Parathyroid adenoma (tissue), 2 donors: ENCODE measurements at regions not wholly inside any gene's neighbourhood (a gene's known extent, or its start where the extent isn't known, plus 50 kb on each side); places are given as distances from the start of the nearest gene placed in this dataset.

Source experiments
- H2AFZ ChIP-seq: fragments of 300-600 bp; sonication (generic); one replicate; pipeline ENCODE4 v1.7.0; 2017; ENCODE audit warnings: antibody characterized with exemption, mild to moderate bottlenecking
- H3K27ac ChIP-seq: fragments of 300-600 bp; sonication (generic); one replicate; pipeline ENCODE4 v1.7.0; 2017
- H3K27me3 ChIP-seq: fragments of 300-600 bp; sonication (generic); one replicate; pipeline ENCODE4 v1.7.0; 2017; ENCODE audit warnings: low read length; ENCODE audit not compliant: control insufficient read depth, insufficient read depth
- H3K36me3 ChIP-seq: fragments of 300-600 bp; sonication (generic); one replicate; pipeline ENCODE4 v1.7.0; 2017; ENCODE audit warnings: low read length; ENCODE audit not compliant: control insufficient read depth, insufficient read depth
- H3K4me1 ChIP-seq: fragments of 300-600 bp; sonication (generic); one replicate; pipeline ENCODE4 v1.7.0; 2017; ENCODE audit warnings: control low read depth
- H3K4me2 ChIP-seq: fragments of 300-600 bp; sonication (generic); one replicate; pipeline ENCODE4 v1.7.0; 2017; ENCODE audit warnings: low read length
- H3K4me3 ChIP-seq: fragments of 300-600 bp; sonication (generic); one replicate; pipeline ENCODE4 v1.7.0; 2017; ENCODE audit warnings: low read depth, low read length
- H3K79me2 ChIP-seq: fragments of 300-600 bp; sonication (generic); one replicate; pipeline ENCODE4 v1.7.0; 2017; ENCODE audit warnings: control low read depth
- H3K9ac ChIP-seq: fragments of 300-600 bp; sonication (generic); one replicate; pipeline ENCODE4 v1.7.0; 2017; ENCODE audit warnings: mild to moderate bottlenecking
- H3K9me3 ChIP-seq: fragments of 300-600 bp; sonication (generic); one replicate; pipeline ENCODE4 v1.7.0; 2017; ENCODE audit warnings: low read length; ENCODE audit not compliant: control insufficient read depth
- TF ChIP-seq, protein P1 (sequence below): fragments of 300-600 bp; sonication (generic); IDR thresholded peaks from one replicate; pipeline ENCODE4 v1.7.0; 2017; ENCODE audit warnings: antibody characterized with exemption, mild to moderate bottlenecking
- donor health status: primary hyperparathyroidism.

DNA sequence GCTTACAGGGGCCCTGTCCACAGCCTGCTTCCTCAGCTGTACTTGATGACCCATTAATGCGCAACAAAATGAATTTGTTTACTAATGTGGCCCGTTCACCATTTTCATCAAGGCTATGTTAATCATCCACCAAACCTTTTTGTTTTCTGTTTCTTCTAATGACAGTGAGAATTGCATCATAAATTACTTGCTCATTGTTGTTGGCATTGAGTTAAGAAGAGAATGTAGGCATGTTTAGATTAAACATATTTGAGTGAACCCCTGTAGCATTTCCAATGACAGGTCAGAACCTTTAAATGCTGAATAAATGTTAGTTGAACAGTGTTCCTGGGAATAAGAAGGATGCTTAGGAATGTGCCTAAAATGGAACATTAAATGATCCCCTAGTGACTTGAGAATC is 183.4 kb downstream of the SPRY1 start:
- Histone ChIP-seq H3K36me3 (no peaks in the 10 kb centered on the region), H3K4me1 (no peaks in the 10 kb centered on the region), H3K9ac (no peak overlapping the region), H3K79me2 (no peaks in the 10 kb centered on the region), H3K9me3 (no peaks in the 10 kb centered on the region), H3K4me2 (no peak overlapping the region), H3K27ac (no peak overlapping the region), H2AFZ (no peak overlapping the region), H3K27me3 (no peaks in the 10 kb centered on the region), H3K4me3 (no peak overlapping the region)
- TF ChIP-seq, protein P1, sequence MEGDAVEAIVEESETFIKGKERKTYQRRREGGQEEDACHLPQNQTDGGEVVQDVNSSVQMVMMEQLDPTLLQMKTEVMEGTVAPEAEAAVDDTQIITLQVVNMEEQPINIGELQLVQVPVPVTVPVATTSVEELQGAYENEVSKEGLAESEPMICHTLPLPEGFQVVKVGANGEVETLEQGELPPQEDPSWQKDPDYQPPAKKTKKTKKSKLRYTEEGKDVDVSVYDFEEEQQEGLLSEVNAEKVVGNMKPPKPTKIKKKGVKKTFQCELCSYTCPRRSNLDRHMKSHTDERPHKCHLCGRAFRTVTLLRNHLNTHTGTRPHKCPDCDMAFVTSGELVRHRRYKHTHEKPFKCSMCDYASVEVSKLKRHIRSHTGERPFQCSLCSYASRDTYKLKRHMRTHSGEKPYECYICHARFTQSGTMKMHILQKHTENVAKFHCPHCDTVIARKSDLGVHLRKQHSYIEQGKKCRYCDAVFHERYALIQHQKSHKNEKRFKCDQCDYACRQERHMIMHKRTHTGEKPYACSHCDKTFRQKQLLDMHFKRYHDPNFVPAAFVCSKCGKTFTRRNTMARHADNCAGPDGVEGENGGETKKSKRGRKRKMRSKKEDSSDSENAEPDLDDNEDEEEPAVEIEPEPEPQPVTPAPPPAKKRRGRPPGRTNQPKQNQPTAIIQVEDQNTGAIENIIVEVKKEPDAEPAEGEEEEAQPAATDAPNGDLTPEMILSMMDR, result no peak

DNA sequence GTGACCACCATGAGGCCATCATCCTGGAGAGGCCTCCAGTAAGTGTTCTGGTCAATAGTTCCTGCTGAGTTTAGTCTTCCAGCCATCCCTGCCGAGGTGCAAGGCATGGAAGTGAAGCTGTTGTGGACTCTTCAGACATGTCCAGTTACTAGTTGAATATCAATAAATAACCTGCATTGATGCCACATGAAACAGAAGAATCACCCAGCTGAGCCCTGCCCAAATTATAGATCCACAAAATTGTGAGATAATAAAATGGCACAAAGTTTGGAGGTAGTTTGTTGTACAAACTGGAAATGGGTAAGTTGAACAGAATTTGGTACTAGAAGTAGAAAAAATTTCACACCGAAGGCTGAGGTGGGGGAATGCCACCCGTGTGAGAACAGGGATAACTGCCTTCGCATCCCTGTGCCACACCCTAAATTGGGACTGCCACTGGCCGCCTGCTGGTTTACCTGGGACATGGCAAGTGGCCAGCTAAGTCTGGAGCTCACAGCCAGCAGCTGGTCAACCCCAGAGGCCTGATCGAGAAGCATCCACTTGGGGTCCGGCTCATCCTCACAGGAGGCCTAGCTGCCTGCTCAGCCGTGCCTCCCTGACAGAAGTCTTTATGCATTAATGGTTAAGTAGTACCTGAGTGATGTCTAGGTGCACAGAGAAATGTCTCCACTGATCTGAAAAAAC is 184.5 kb downstream of the SPRY1 start:
- Histone ChIP-seq H3K27ac (no peak overlapping the region), H3K4me2 (no peak overlapping the region), H3K4me1 (no peaks in the 10 kb centered on the region), H3K9me3 (no peaks in the 10 kb centered on the region), H2AFZ (no peak overlapping the region), H3K4me3 (no peak overlapping the region), H3K79me2 (no peaks in the 10 kb centered on the region), H3K27me3 (no peaks in the 10 kb centered on the region), H3K9ac (no peak overlapping the region), H3K36me3 (no peaks in the 10 kb centered on the region)
- TF ChIP-seq, protein P1, result no peak

DNA sequence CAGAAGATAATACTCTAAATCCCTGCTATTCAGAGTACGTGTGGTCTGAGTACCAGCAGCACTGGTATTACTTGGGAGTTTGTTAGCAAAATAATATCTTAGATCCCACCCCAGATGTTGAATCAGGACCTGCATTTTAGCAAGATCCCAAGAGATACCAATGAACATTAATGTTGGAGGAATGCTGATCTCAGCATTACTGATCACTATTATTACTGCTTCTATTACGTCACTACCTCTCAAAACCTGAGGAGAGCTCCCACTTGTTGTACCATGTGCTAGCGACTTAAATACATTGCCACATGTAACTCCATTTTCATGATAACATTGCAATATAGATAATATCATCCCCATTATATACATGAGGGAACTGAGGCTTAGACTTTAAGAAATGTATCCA is 185.2 kb downstream of the SPRY1 start:
- H2AFZ ChIP-seq, result no peak overlapping the region
- no peaks in the 10 kb centered on the region for H3K4me1 ChIP-seq

DNA sequence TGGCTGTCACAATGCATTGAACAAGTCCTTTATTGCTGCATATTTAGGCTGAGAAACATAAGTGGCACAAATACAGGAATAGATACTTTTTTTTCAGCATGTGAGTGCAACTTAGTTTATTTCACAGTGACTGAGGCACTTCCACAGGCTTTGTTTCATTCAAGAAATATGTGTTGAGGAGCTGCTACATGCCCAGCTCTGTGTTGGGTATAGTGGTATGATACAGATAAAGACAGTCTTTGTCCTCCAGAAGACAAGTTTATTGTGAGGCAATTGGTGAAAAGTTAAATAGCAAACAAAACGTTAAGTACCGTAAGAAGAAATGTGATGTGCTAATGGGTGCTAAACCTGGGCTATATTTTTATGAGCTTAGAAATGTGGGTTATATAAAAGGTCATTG is 186.4 kb downstream of the SPRY1 start:
- Histone ChIP-seq H3K27ac (no peak overlapping the region), H3K4me3 (no peak overlapping the region), H3K36me3 (no peaks in the 10 kb centered on the region), H3K27me3 (no peaks in the 10 kb centered on the region), H2AFZ (no peak overlapping the region), H3K9ac (no peak overlapping the region), H3K4me2 (no peak overlapping the region), H3K79me2 (no peaks in the 10 kb centered on the region), H3K9me3 (no peaks in the 10 kb centered on the region), H3K4me1 (no peaks in the 10 kb centered on the region)
- TF ChIP-seq, protein P1, result no peak

More for the DNA sequence above, 185.2 kb downstream of the SPRY1 start:
- no peak overlapping the region for H3K27ac ChIP-seq
- H3K9ac ChIP-seq, result no peak overlapping the region
- no peaks in the 10 kb centered on the region for H3K27me3 ChIP-seq
- TF ChIP-seq, protein P1, result no peak
- H3K4me3 ChIP-seq, result no peak overlapping the region
- no peak overlapping the region for H3K4me2 ChIP-seq
- no peaks in the 10 kb centered on the region for H3K79me2 ChIP-seq
- no peaks in the 10 kb centered on the region for H3K36me3 ChIP-seq
- H3K9me3 ChIP-seq, result no peaks in the 10 kb centered on the region

DNA sequence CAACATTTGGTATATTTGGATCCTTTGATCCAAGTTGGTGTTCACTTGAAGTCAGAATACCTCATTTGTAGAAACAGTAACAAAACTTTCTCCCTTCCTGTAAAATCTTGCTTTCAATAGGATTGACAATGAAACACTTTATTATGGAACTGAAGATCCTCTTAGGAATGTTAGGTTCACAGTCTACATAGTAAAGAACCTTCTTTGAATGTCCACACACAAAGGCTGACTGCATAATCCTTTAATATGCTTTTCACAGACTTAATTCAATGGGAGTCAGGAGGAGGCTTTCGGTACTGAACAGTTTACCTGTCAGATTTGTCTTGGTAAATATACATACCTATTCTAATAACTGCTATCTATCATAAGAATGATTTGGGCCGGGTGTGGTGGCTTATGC is 188.5 kb downstream of the SPRY1 start:
- TF ChIP-seq, protein P1, result no peak
- no peak overlapping the region for H3K4me2 ChIP-seq
- no peaks in the 10 kb centered on the region for H3K36me3 ChIP-seq
- no peak overlapping the region for H3K27ac ChIP-seq
- no peak overlapping the region for H3K4me3 ChIP-seq
- H2AFZ ChIP-seq, result no peak overlapping the region
- H3K9ac ChIP-seq, result no peak overlapping the region
- H3K9me3 ChIP-seq, result no peaks in the 10 kb centered on the region
- H3K4me1 ChIP-seq, result no peaks in the 10 kb centered on the region
- H3K27me3 ChIP-seq, result no peaks in the 10 kb centered on the region
- no peaks in the 10 kb centered on the region for H3K79me2 ChIP-seq
